NT2/D1 (cell line): ENCODE measurements at regions not wholly inside any gene's neighbourhood (a gene's known extent, or its start where the extent isn't known, plus 50 kb on each side); places are given as distances from the start of the nearest gene placed in this dataset.

Experiments used
- SUZ12 ChIP-seq: IDR thresholded peaks from 2 replicates; pipeline ENCODE4 v1.6.1; 2011; ENCODE audit not compliant: insufficient read length, insufficient read depth; ENCODE audit errors: extremely low read depth
- YY1 ChIP-seq: IDR thresholded peaks from 2 replicates; pipeline ENCODE4 v1.6.1; 2011; ENCODE audit not compliant: insufficient read length, insufficient read depth
- ZNF274 ChIP-seq: IDR thresholded peaks from 2 replicates; pipeline ENCODE4 v1.6.1; 2011; ENCODE audit warnings: mild to moderate bottlenecking, low read depth, low read length

GRCh38 chr5:20972419-20972925 lies 984.5 kb upstream of the CDH18 start:
- TF ChIP-seq YY1: no peak
- no peak for TF ChIP-seq SUZ12
- TF ChIP-seq ZNF274: no peak
